HCT116 (cell line): ENCODE measurements at regions not wholly inside any gene's neighbourhood (a gene's known extent, or its start where the extent isn't known, plus 50 kb on each side); places are given as distances from the start of the nearest gene placed in this dataset.

Source experiments
- ATAC-seq: fragments of 200-7000 bp; cut with Tn5 transposase; 2 replicates; pipeline ENCODE4 v1.9.1; 2020; ENCODE audit warnings: mild to moderate bottlenecking, moderate library complexity
- BruUV-seq: library from RNA; stranded (reverse); fragments of 400-500 nt; replicated peaks from 2 replicates; lab custom pipeline; 2021; lab: Mats Ljungman, UMichigan
- CTCF ChIA-PET: fragments of 300-600 bp; sonication (Branson Sonifier 250); formaldehyde crosslinking; loops from one replicate; lab custom pipeline; 2021; ENCODE audit warnings: antibody characterized with exemption; lab: Charles Lee
- POLR2A ChIA-PET: fragments of 300-600, 350-600 bp; sonication (Branson Sonifier 250); formaldehyde crosslinking; loops from one replicate; lab custom pipeline; 2021; ENCODE audit warnings: antibody characterized with exemption; lab: Charles Lee
- RAD21 ChIA-PET, 2 experiments: fragments of 300-600 bp; sonication (Branson Sonifier 250); formaldehyde crosslinking; loops; one replicate each; lab custom pipeline; 2023; ENCODE audit warnings: low total read pairs in 2 of 2; ENCODE audit not compliant: uncharacterized antibody in 2 of 2, unreplicated experiment in 2 of 2, low non-redundant PET in 1 of 2; lab: Charles Lee
- DNase-seq: peaks from one replicate; pipeline ENCODE4 v3.0.0-alpha.2; 2010; ENCODE audit warnings: low read depth, low spot score
- H2AFZ ChIP-seq: fragments of 200-600 bp; shearing (Covaris generic), sonication (generic); 2 replicates; pipeline ENCODE4 v1.6.1; 2017; ENCODE audit warnings: low read depth, mixed run types, mixed read lengths, antibody characterized with exemption, low read length; ENCODE audit not compliant: poor library complexity, severe bottlenecking
- H3K27ac ChIP-seq: 2 replicates; pipeline ENCODE4 v1.5.1; 2012; ENCODE audit warnings: low read depth, low read length
- H3K27me3 ChIP-seq: fragments of 200-600 bp; sonication (generic); 2 replicates; pipeline ENCODE4 v1.6.1; 2016; ENCODE audit warnings: mixed run types, low read length, mixed read lengths; ENCODE audit not compliant: insufficient read depth
- H3K36me3 ChIP-seq, 2 experiments: fragments of 200-500 bp in 1 of 2; fragments of 200-600 bp in 1 of 2; sonication (Bioruptor generic) in 1 of 2; sonication (generic) in 1 of 2; 2 replicates each; pipeline versions ENCODE4 v1.5.1 to v1.6.1; 2014 to 2016; ENCODE audit warnings: low read length in 2 of 2, inconsistent platforms in 1 of 2, mixed read lengths in 1 of 2, mixed run types in 1 of 2; ENCODE audit not compliant: insufficient read depth in 2 of 2, control insufficient read depth in 1 of 2
- H3K4me1 ChIP-seq, 2 experiments: fragments of 200-600 bp in 1 of 2; sonication (generic) in 1 of 2; 2 replicates each; pipeline versions ENCODE4 v1.5.1 to v1.6.1; 2012 to 2017; ENCODE audit warnings: low read length in 2 of 2, inconsistent platforms in 1 of 2, mild to moderate bottlenecking in 1 of 2, mixed read lengths in 1 of 2, mixed run types in 1 of 2, moderate library complexity in 1 of 2; ENCODE audit not compliant: insufficient read depth in 2 of 2, control insufficient read depth in 1 of 2
- H3K4me2 ChIP-seq: fragments of 200-600 bp; sonication (generic); 2 replicates; pipeline ENCODE4 v1.6.1; 2017; ENCODE audit warnings: mixed run types, low read length, mixed read lengths
- H3K4me3 ChIP-seq, 2 experiments: fragments of 200-600 bp in 1 of 2; sonication (generic) in 1 of 2; replicated peaks in 1 of 2; 2 replicates each; pipeline ENCODE4 v1.5.1; 2011 to 2016; ENCODE audit warnings: low read length in 2 of 2, control low read depth in 1 of 2, low read depth in 1 of 2, mild to moderate bottlenecking in 1 of 2, mixed read lengths in 1 of 2, mixed run types in 1 of 2
- H3K79me2 ChIP-seq: fragments of 200-600 bp; sonication (generic); 2 replicates; pipeline ENCODE4 v1.6.1; 2017; ENCODE audit warnings: mild to moderate bottlenecking, mixed run types, low read length, moderate library complexity, mixed read lengths; ENCODE audit not compliant: insufficient read depth
- H3K9ac ChIP-seq: fragments of 200-600 bp; sonication (generic); 2 replicates; pipeline ENCODE4 v1.6.1; 2016; ENCODE audit warnings: low read length, mixed read lengths
- H3K9me2 ChIP-seq: fragments of 200-600 bp; sonication (generic), shearing (Covaris generic); 2 replicates; pipeline ENCODE4 v1.6.1; 2017; ENCODE audit warnings: mixed run types, mild to moderate bottlenecking, moderate library complexity; ENCODE audit not compliant: insufficient read depth
- H3K9me3 ChIP-seq, 2 experiments: fragments of 200-500 bp in 1 of 2; fragments of 200-600 bp in 1 of 2; sonication (Bioruptor generic) in 1 of 2; sonication (generic) in 1 of 2; 2 replicates each; pipeline ENCODE4 v1.6.1; 2014 to 2017; ENCODE audit warnings: low read length in 2 of 2, mixed read lengths in 2 of 2, inconsistent platforms in 1 of 2, low read depth in 1 of 2, mild to moderate bottlenecking in 1 of 2, mixed run types in 1 of 2, moderate library complexity in 1 of 2; ENCODE audit not compliant: control insufficient read depth in 1 of 2, insufficient read depth in 1 of 2
- H4K20me1 ChIP-seq: fragments of 200-600 bp; sonication (generic), shearing (Covaris generic); 2 replicates; pipeline ENCODE4 v1.6.1; 2017; ENCODE audit warnings: mixed run types, mild to moderate bottlenecking, moderate library complexity; ENCODE audit not compliant: insufficient read depth
- CBX3 ChIP-seq: IDR thresholded peaks from 2 replicates; pipeline ENCODE4 v1.6.1; 2012; ENCODE audit warnings: low read depth
- EGR1 ChIP-seq: IDR thresholded peaks from 2 replicates; pipeline ENCODE4 v1.6.1; 2012; ENCODE audit warnings: low read depth
- ELF1 ChIP-seq: IDR thresholded peaks from 2 replicates; pipeline ENCODE4 v1.6.1; 2012; ENCODE audit warnings: low read depth, borderline replicate concordance
- EZH2 ChIP-seq: fragments of 200-600 bp; sonication (generic); IDR thresholded peaks from 2 replicates; pipeline ENCODE4 v1.6.1; 2017; ENCODE audit warnings: antibody characterized with exemption, mixed run types
- EZH2phosphoT487 ChIP-seq: fragments of 200-600 bp; IDR thresholded peaks from 2 replicates; pipeline ENCODE4 v1.6.1; 2018; ENCODE audit warnings: antibody characterized with exemption, borderline replicate concordance
- JUND ChIP-seq: IDR thresholded peaks from 2 replicates; pipeline ENCODE4 v1.6.1; 2012
- POLR2A ChIP-seq: IDR thresholded peaks from 2 replicates; pipeline ENCODE4 v1.7.0; 2011; ENCODE audit warnings: borderline replicate concordance; ENCODE audit not compliant: insufficient read depth, insufficient read length; ENCODE audit errors: extremely low read depth
- POLR2AphosphoS5 ChIP-seq: IDR thresholded peaks from 2 replicates; pipeline ENCODE4 v1.6.1; 2011; ENCODE audit warnings: mild to moderate bottlenecking, low read depth, low read length, moderate library complexity
- RAD21 ChIP-seq: IDR thresholded peaks from 2 replicates; pipeline ENCODE4 v1.6.1; 2012; ENCODE audit warnings: low read depth, mild to moderate bottlenecking
- SIN3A ChIP-seq: IDR thresholded peaks from 2 replicates; pipeline ENCODE4 v1.6.1; 2012; ENCODE audit warnings: low read depth
- SRF ChIP-seq: IDR thresholded peaks from 2 replicates; pipeline ENCODE4 v1.6.1; 2012; ENCODE audit warnings: low read depth
- YY1 ChIP-seq: IDR thresholded peaks from 2 replicates; pipeline ENCODE4 v1.6.1; 2011; ENCODE audit warnings: low read length, low read depth, moderate library complexity, mild to moderate bottlenecking; ENCODE audit not compliant: insufficient replicate concordance; ENCODE audit errors: extremely low read depth
- ZFX ChIP-seq: fragments of 450-650 bp; IDR thresholded peaks from 2 replicates; pipeline ENCODE4 v1.6.1; 2017
- ZNF274 ChIP-seq: fragments of 200-500 bp; sonication (Bioruptor generic); IDR thresholded peaks from 2 replicates; pipeline ENCODE4 v1.6.1; 2014; ENCODE audit warnings: mild to moderate bottlenecking, low read depth, low read length, inconsistent platforms
- intact Hi-C: fragments of 100-400 bp; cut with micrococcal nuclease; formaldehyde crosslinking; loops from 2 replicates; pipeline ENCODE4 v1.10.0; 2022
- TF ChIP-seq, protein P1 (sequence below): IDR thresholded peaks from 2 replicates; pipeline ENCODE4 v1.6.1; 2012; ENCODE audit warnings: low read depth
- TF ChIP-seq, protein P2 (sequence below): IDR thresholded peaks from 2 replicates; pipeline ENCODE4 v1.6.1; 2012

GRCh38 chr7:152975076-152975475 lies 215.5 kb downstream of the ACTR3B start (continued):
- TF ChIP-seq RAD21 (no peak), POLR2AphosphoS5 (no peak), ELF1 (no peak), SRF (no peak), EZH2phosphoT487 (no peak), EGR1 (no peak), SIN3A (no peak)
- TF ChIP-seq, protein P1, sequence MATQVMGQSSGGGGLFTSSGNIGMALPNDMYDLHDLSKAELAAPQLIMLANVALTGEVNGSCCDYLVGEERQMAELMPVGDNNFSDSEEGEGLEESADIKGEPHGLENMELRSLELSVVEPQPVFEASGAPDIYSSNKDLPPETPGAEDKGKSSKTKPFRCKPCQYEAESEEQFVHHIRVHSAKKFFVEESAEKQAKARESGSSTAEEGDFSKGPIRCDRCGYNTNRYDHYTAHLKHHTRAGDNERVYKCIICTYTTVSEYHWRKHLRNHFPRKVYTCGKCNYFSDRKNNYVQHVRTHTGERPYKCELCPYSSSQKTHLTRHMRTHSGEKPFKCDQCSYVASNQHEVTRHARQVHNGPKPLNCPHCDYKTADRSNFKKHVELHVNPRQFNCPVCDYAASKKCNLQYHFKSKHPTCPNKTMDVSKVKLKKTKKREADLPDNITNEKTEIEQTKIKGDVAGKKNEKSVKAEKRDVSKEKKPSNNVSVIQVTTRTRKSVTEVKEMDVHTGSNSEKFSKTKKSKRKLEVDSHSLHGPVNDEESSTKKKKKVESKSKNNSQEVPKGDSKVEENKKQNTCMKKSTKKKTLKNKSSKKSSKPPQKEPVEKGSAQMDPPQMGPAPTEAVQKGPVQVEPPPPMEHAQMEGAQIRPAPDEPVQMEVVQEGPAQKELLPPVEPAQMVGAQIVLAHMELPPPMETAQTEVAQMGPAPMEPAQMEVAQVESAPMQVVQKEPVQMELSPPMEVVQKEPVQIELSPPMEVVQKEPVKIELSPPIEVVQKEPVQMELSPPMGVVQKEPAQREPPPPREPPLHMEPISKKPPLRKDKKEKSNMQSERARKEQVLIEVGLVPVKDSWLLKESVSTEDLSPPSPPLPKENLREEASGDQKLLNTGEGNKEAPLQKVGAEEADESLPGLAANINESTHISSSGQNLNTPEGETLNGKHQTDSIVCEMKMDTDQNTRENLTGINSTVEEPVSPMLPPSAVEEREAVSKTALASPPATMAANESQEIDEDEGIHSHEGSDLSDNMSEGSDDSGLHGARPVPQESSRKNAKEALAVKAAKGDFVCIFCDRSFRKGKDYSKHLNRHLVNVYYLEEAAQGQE: no peak

DNA sequence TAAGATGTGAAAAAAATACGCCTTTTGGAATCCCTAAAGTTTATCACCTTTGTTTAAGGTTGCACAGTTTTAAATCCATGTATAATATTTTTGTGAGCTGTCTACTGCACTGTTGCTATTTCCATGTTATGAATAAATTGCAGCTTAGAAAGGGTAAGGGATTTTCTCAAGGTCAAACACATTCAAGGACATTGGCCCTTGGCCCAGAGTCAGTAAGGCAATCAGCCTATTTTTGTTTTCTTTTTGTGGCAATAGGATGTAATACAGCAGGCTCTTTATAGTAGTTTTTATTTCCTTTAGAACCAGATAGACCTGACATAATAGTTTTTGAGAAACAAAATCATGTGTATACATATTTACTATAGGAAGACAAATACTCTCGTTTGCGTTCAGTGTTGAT lies 219.8 kb downstream of the ACTR3B start:
- H3K4me1 ChIP-seq: no peaks in the 10 kb centered on the region
- no peaks in the 10 kb centered on the region for H3K36me3 ChIP-seq
- BruUV-seq: no TSS peak
- H3K9me2 ChIP-seq: no peaks in the 10 kb centered on the region
- no peaks in the 10 kb centered on the region for H3K9me3 ChIP-seq
- no peak for ATAC-seq
- intact Hi-C loops: no loop called here
- no peaks in the 10 kb centered on the region for H3K79me2 ChIP-seq
- no peak overlapping the region for H3K9ac ChIP-seq
- no peak overlapping the region for H3K4me2 ChIP-seq
- no peak for DNase-seq
- no peaks in the 10 kb centered on the region for H4K20me1 ChIP-seq
- H3K4me3 ChIP-seq: no peak overlapping the region
- ChIA-PET POLR2A (no interaction called here), CTCF (no interaction called here), RAD21 (no interaction called here)
- no peak for TF ChIP-seq SIN3A
- TF ChIP-seq CBX3: no peak
- no peak for TF ChIP-seq ELF1
- TF ChIP-seq POLR2A: no peak
- TF ChIP-seq, protein P2, sequence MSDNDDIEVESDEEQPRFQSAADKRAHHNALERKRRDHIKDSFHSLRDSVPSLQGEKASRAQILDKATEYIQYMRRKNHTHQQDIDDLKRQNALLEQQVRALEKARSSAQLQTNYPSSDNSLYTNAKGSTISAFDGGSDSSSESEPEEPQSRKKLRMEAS: no peak
- TF ChIP-seq, protein P1: no peak
- TF ChIP-seq EZH2: no peak
- no peak for TF ChIP-seq EGR1
- TF ChIP-seq EZH2phosphoT487: no peak
- no peak for TF ChIP-seq POLR2AphosphoS5
- no peak for TF ChIP-seq YY1
- no peak for TF ChIP-seq SRF
- no peak for TF ChIP-seq ZNF274
- no peak for TF ChIP-seq JUND
- no peak for TF ChIP-seq ZFX
- no peak overlapping the region for H3K27ac ChIP-seq
- H3K27me3 ChIP-seq: peaks cover 41% of the 10 kb centered on the region
- no peak overlapping the region for H2AFZ ChIP-seq
